AG04450 (cell line): ENCODE measurements at regions not wholly inside any gene's neighbourhood (a gene's known extent, or its start where the extent isn't known, plus 50 kb on each side); places are given as distances from the start of the nearest gene placed in this dataset.

Experiments used
- CTCF ChIA-PET: fragments of 300-600, 350-600 bp; formaldehyde crosslinking; extraction: SDS; loops from one replicate; lab custom pipeline; 2022; ENCODE audit warnings: antibody characterized with exemption, inconsistent platforms; lab: Charles Lee
- POLR2A ChIA-PET: fragments of 350-600 bp; formaldehyde crosslinking; extraction: SDS; loops from one replicate; lab custom pipeline; 2021; ENCODE audit warnings: antibody characterized with exemption, inconsistent platforms; lab: Yijun Ruan, JAX
- DNase-seq: peaks from one replicate; pipeline ENCODE4 v3.0.0-alpha.2; 2011; ENCODE audit warnings: low read depth, low spot score
- H3K27ac ChIP-seq: one replicate; pipeline ENCODE4 v1.5.1; 2012; ENCODE audit warnings: low read depth, low read length, control low read depth
- H3K27me3 ChIP-seq: one replicate; pipeline ENCODE4 v1.6.0; 2012; ENCODE audit warnings: low read length; ENCODE audit not compliant: control insufficient read depth, insufficient read depth
- H3K4me3 ChIP-seq: 2 replicates; pipeline ENCODE4 v1.5.1; 2011; ENCODE audit warnings: mild to moderate bottlenecking, low read depth, low read length, control low read depth
- H3K9me3 ChIP-seq: 2 replicates; pipeline ENCODE4 v1.5.1; 2012; ENCODE audit warnings: low read length; ENCODE audit not compliant: control insufficient read depth, insufficient read depth
- TF ChIP-seq, protein P1 (sequence below): IDR thresholded peaks from 2 replicates; pipeline ENCODE4 v1.5.1; 2011; ENCODE audit warnings: low read depth, low read length, control low read depth, inconsistent platforms

- H3K4me3 ChIP-seq: no peak overlapping the region
- TF ChIP-seq, protein P1, sequence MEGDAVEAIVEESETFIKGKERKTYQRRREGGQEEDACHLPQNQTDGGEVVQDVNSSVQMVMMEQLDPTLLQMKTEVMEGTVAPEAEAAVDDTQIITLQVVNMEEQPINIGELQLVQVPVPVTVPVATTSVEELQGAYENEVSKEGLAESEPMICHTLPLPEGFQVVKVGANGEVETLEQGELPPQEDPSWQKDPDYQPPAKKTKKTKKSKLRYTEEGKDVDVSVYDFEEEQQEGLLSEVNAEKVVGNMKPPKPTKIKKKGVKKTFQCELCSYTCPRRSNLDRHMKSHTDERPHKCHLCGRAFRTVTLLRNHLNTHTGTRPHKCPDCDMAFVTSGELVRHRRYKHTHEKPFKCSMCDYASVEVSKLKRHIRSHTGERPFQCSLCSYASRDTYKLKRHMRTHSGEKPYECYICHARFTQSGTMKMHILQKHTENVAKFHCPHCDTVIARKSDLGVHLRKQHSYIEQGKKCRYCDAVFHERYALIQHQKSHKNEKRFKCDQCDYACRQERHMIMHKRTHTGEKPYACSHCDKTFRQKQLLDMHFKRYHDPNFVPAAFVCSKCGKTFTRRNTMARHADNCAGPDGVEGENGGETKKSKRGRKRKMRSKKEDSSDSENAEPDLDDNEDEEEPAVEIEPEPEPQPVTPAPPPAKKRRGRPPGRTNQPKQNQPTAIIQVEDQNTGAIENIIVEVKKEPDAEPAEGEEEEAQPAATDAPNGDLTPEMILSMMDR: no peak
- H3K27ac ChIP-seq: no peak overlapping the region
- ChIA-PET CTCF (interaction anchor here (2.5 kb wide), 1 partner anchor 9 kb away, joined by 12 read pairs; no protein-coding TSS in a partner anchor), POLR2A (no interaction called here)
- H3K9me3 ChIP-seq: no peaks in the 10 kb centered on the region
- no peak for DNase-seq
- no peaks in the 10 kb centered on the region for H3K27me3 ChIP-seq
Observed at GRCh38 chr10:58942724-58943123, 233.7 kb upstream of the PHYHIPL start.

GRCh38 chr10:58943256-58943890, 233.1 kb upstream of the PHYHIPL start:
- ChIA-PET POLR2A (no interaction called here), CTCF (interaction anchor here (2.5 kb wide), 1 partner anchor 8 kb away, joined by 12 read pairs; no protein-coding TSS in a partner anchor)
- Histone ChIP-seq H3K4me3 (no peak overlapping the region), H3K27me3 (no peaks in the 10 kb centered on the region), H3K27ac (no peak overlapping the region), H3K9me3 (no peaks in the 10 kb centered on the region)
- no peak for DNase-seq
- TF ChIP-seq, protein P1: no peak

DNA sequence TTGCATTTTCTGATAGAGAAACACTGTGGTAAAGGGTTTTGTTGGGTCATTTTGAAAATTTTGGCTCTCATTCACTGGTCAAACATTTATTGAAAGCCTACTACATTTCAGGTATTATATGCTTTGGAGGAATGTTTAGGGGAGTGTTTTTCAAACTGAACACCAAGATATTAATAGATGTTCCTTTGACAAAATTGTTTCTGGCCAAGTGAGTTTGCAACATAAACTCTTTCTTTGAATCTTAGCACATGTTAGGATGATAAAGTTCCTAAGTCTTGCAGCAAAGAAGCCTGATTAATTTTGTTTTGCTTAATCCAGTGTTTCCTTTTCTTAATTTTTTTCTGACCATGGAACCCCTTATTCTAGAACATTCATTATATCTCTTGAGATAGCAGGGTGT, 232.5 kb upstream of the PHYHIPL start:
- ChIA-PET POLR2A (no interaction called here), CTCF (interaction anchor here (2.5 kb wide), 1 partner anchor 8 kb away, joined by 12 read pairs; no protein-coding TSS in a partner anchor)
- TF ChIP-seq, protein P1: no peak
- Histone ChIP-seq H3K4me3 (no peak overlapping the region), H3K27ac (no peak overlapping the region), H3K27me3 (no peaks in the 10 kb centered on the region), H3K9me3 (no peaks in the 10 kb centered on the region)
- DNase-seq: no peak

DNA sequence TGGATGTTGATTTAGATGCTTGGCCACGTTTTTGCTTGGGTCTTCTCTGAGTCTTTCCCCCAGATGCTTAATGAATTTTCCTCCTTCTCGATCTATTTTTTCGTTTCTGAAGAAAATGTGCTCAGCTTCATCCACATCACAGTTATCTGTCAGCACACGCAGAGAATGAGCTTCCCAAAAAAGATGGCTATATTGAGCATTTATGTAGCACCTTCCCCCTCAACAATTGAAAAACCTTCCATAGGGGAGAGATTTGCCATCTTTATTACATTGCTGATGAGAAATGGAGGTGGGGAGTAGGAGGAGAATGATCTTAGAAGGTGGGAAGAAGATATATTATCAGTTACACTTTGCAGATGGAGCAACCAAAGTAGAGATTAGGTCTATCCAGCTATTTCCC, 228.1 kb upstream of the PHYHIPL start:
- ChIA-PET CTCF (interaction anchor here (1.4 to 1.8 kb wide), 2 partner anchors 417 to 534 kb away, joined by 3 to 5 read pairs; no protein-coding TSS in a partner anchor), POLR2A (no interaction called here)
- Histone ChIP-seq H3K9me3 (no peaks in the 10 kb centered on the region), H3K4me3 (no peak overlapping the region), H3K27ac (no peak overlapping the region), H3K27me3 (peaks cover 3% of the 10 kb centered on the region)
- TF ChIP-seq, protein P1: no peak
- no peak for DNase-seq

DNA sequence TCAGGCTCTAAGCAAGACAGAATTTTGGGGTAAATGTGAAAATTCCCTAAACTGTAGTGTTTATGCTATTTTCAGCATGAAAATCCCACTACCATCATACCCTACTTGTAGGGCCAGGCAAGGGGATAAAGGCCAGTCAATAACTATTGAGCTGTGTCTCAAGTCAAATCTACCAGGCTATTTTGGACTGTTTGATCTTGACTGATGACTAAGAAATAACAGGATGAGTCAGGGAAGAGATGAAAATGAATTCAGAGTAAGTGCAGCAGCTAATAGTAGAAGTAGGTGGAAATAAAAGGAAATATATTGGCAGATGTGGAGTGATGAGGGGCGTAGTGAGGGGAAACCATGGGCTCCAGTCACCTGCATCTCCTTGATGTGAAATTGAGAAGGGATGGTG, 225.8 kb upstream of the PHYHIPL start:
- H3K27ac ChIP-seq: no peak overlapping the region
- DNase-seq: no peak
- no peaks in the 10 kb centered on the region for H3K9me3 ChIP-seq
- TF ChIP-seq, protein P1: no peak
- CTCF ChIA-PET: interaction anchor here (2.6 kb wide), 1 partner anchor 672 kb away, joined by 37 read pairs; no protein-coding TSS in a partner anchor
- peaks cover 3% of the 10 kb centered on the region for H3K27me3 ChIP-seq
- no peak overlapping the region for H3K4me3 ChIP-seq
- POLR2A ChIA-PET: no interaction called here
